ENCODE measurements at regions not wholly inside any gene's neighbourhood (a gene's known extent, or its start where the extent isn't known, plus 50 kb on each side); places are given as distances from the start of the nearest gene placed in this dataset.

GRCh38 chrX:33465137-33465536, 253.8 kb upstream of the DMD start:
- Mint-ChIP-seq H3K9me3 (no peaks in the 10 kb centered on the region), H3K4me3 (no peak overlapping the region), H3K27me3 (ENCODE audit: low read depth) (no peaks in the 10 kb centered on the region), H3K4me1 (no peaks in the 10 kb centered on the region), H3K36me3 (ENCODE audit: low read depth) (no peaks in the 10 kb centered on the region), H3K27ac (no peak overlapping the region)
- TF ChIP-seq, protein P1, sequence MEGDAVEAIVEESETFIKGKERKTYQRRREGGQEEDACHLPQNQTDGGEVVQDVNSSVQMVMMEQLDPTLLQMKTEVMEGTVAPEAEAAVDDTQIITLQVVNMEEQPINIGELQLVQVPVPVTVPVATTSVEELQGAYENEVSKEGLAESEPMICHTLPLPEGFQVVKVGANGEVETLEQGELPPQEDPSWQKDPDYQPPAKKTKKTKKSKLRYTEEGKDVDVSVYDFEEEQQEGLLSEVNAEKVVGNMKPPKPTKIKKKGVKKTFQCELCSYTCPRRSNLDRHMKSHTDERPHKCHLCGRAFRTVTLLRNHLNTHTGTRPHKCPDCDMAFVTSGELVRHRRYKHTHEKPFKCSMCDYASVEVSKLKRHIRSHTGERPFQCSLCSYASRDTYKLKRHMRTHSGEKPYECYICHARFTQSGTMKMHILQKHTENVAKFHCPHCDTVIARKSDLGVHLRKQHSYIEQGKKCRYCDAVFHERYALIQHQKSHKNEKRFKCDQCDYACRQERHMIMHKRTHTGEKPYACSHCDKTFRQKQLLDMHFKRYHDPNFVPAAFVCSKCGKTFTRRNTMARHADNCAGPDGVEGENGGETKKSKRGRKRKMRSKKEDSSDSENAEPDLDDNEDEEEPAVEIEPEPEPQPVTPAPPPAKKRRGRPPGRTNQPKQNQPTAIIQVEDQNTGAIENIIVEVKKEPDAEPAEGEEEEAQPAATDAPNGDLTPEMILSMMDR (IDR thresholded peaks at IDR 0.05; ENCODE audit: unreplicated experiment in 3 of 3), result no peak

GRCh38 chrX:33457102-33457501, 245.8 kb upstream of the DMD start:
- no peaks in the 10 kb centered on the region for H3K9me3 Mint-ChIP-seq
- H3K27me3 Mint-ChIP-seq (ENCODE audit: low read depth), result no peaks in the 10 kb centered on the region
- no peaks in the 10 kb centered on the region for H3K36me3 Mint-ChIP-seq (ENCODE audit: low read depth)
- no peaks in the 10 kb centered on the region for H3K4me1 Mint-ChIP-seq
- TF ChIP-seq, protein P1 (IDR thresholded peaks at IDR 0.05; ENCODE audit: unreplicated experiment in 3 of 3), result no peak
- no peak overlapping the region for H3K27ac Mint-ChIP-seq
- no peak overlapping the region for H3K4me3 Mint-ChIP-seq

GRCh38 chrX:33447285-33447684, 235.9 kb upstream of the DMD start:
- H3K27ac Mint-ChIP-seq, result no peak overlapping the region
- no peaks in the 10 kb centered on the region for H3K9me3 Mint-ChIP-seq
- H3K27me3 Mint-ChIP-seq (ENCODE audit: low read depth), result no peaks in the 10 kb centered on the region
- H3K4me3 Mint-ChIP-seq, result no peak overlapping the region
- no peaks in the 10 kb centered on the region for H3K36me3 Mint-ChIP-seq (ENCODE audit: low read depth)
- TF ChIP-seq, protein P1 (IDR thresholded peaks at IDR 0.05; ENCODE audit: unreplicated experiment in 3 of 3), result no peak
- peaks cover 6% of the 10 kb centered on the region for H3K4me1 Mint-ChIP-seq

- Mint-ChIP-seq H3K27ac (no peak overlapping the region), H3K27me3 (ENCODE audit: low read depth) (no peaks in the 10 kb centered on the region), H3K4me3 (no peak overlapping the region), H3K9me3 (no peaks in the 10 kb centered on the region), H3K36me3 (ENCODE audit: low read depth) (no peaks in the 10 kb centered on the region), H3K4me1 (no peaks in the 10 kb centered on the region)
- TF ChIP-seq, protein P1 (IDR thresholded peaks at IDR 0.05; ENCODE audit: unreplicated experiment in 3 of 3), result peak; percentile 90 to 95 (median 92)
These were observed 223.1 kb upstream of the DMD start for GRCh38 chrX:33434256-33435092.

DNA sequence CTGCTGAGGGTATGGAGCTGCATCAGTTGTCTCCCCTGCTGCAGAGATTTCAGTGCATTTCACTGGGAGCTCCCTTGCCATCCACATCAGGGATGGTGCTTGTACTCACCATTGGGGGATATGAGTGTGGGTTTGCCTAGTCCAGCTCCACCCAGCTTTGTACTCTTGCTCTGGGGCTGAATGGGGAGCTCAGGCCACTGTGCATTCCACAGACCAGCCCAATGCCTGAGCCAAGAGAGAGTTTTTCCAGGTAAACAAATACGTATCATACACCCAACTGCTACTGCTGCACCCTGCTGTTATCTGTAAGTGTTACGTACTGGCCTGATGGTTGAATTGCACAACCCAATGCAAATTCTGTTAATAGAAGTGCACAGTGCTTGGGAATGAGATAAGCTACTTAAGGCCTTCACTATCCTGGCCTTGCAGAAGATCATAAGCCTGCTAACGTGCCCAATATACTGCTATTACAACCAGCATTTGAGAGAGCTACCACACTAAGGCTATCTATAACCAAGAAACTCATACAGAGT, 205.0 kb upstream of the DMD start:
- H3K4me3 Mint-ChIP-seq, result no peak overlapping the region
- peaks cover 30% of the 10 kb centered on the region for H3K9me3 Mint-ChIP-seq
- TF ChIP-seq, protein P1 (IDR thresholded peaks at IDR 0.05; ENCODE audit: unreplicated experiment in 3 of 3), result no peak
- no peaks in the 10 kb centered on the region for H3K27me3 Mint-ChIP-seq (ENCODE audit: low read depth)
- H3K27ac Mint-ChIP-seq, result no peak overlapping the region
- no peaks in the 10 kb centered on the region for H3K36me3 Mint-ChIP-seq (ENCODE audit: low read depth)
- no peaks in the 10 kb centered on the region for H3K4me1 Mint-ChIP-seq

DNA sequence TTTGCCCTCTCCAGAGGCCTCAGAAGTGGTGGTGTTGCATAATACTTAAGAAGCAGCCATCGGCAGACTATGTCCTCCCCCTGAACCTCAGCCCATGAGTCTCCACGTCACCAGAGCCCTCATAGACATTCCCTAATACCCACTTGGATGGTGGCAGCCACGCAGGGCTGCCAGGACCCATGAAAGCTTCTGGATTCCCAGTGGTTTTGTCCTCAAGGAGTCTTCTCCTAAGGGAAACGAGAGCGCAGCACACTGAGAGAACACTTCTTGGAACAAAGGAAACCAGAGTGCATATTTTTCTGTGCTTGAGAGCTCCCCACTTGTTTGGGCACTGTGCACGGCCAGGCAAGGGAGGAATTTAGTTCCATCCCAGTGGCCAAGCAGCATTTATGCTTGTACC, 204.1 kb upstream of the DMD start:
- Mint-ChIP-seq H3K36me3 (ENCODE audit: low read depth) (no peaks in the 10 kb centered on the region), H3K9me3 (peaks cover 27% of the 10 kb centered on the region), H3K27me3 (ENCODE audit: low read depth) (no peaks in the 10 kb centered on the region), H3K27ac (no peak overlapping the region), H3K4me3 (no peak overlapping the region), H3K4me1 (no peaks in the 10 kb centered on the region)
- TF ChIP-seq, protein P1 (IDR thresholded peaks at IDR 0.05; ENCODE audit: unreplicated experiment in 3 of 3), result no peak

All from nephron (organoid).